GM23338 (cell line): ENCODE measurements at regions not wholly inside any gene's neighbourhood (a gene's known extent, or its start where the extent isn't known, plus 50 kb on each side); places are given as distances from the start of the nearest gene placed in this dataset.

Experiments
- ATAC-seq: fragments of 200-7000 bp; cut with Tn5 transposase; 3 replicates; pipeline ENCODE4 v1.9.1; 2020
- DNase-seq: peaks from one replicate; pipeline ENCODE4 v3.0.0-alpha.2; 2015; ENCODE audit warnings: low spot score
- H2AFZ ChIP-seq: fragments of 200-600 bp; sonication (generic); 2 replicates; pipeline ENCODE4 v1.8.0; 2016; ENCODE audit warnings: antibody characterized with exemption, mild to moderate bottlenecking, moderate library complexity
- H3F3A ChIP-seq: fragments of 200-600 bp; sonication (generic); replicated peaks from 2 replicates; pipeline ENCODE4 v1.8.0; 2017; ENCODE audit warnings: antibody characterized with exemption, mixed run types, low read depth
- H3K27ac ChIP-seq: fragments of 200-600 bp; sonication (generic); 2 replicates; pipeline ENCODE4 v1.6.1; 2016; ENCODE audit warnings: low read depth
- H3K27me3 ChIP-seq: fragments of 200-600 bp; sonication (generic); 2 replicates; pipeline ENCODE4 v1.8.0; 2016; ENCODE audit warnings: mild to moderate bottlenecking, mixed run types, moderate library complexity; ENCODE audit not compliant: insufficient read depth
- H3K36me3 ChIP-seq: fragments of 200-600 bp; sonication (generic); 2 replicates; pipeline ENCODE4 v1.8.0; 2016; ENCODE audit warnings: mild to moderate bottlenecking; ENCODE audit not compliant: insufficient read depth
- H3K4me1 ChIP-seq: fragments of 200-600 bp; sonication (generic); 2 replicates; pipeline ENCODE4 v1.8.0; 2016; ENCODE audit warnings: mild to moderate bottlenecking, moderate library complexity; ENCODE audit not compliant: insufficient read depth
- H3K4me2 ChIP-seq: fragments of 200-600 bp; sonication (generic); 2 replicates; pipeline ENCODE4 v1.7.1; 2017; ENCODE audit warnings: mixed run types
- H3K4me3 ChIP-seq: fragments of 200-600 bp; sonication (generic); 2 replicates; pipeline ENCODE4 v1.6.1; 2016; ENCODE audit warnings: mixed run types
- H3K79me2 ChIP-seq: fragments of 200-600 bp; sonication (generic); replicated peaks from 2 replicates; pipeline ENCODE4 v1.8.0; 2017; ENCODE audit warnings: mild to moderate bottlenecking; ENCODE audit not compliant: insufficient read depth
- H3K9me2 ChIP-seq: fragments of 200-600 bp; sonication (generic); 2 replicates; pipeline ENCODE4 v1.8.0; 2017; ENCODE audit not compliant: insufficient read depth
- H4K20me1 ChIP-seq: fragments of 200-600 bp; sonication (generic); replicated peaks from 2 replicates; pipeline ENCODE4 v1.8.0; 2017; ENCODE audit warnings: mild to moderate bottlenecking; ENCODE audit not compliant: insufficient read depth
- H3K27ac Mint-ChIP-seq: 2 replicates; pipeline ENCODE4 v1.8.0; 2020; ENCODE audit warnings: inconsistent platforms, mild to moderate bottlenecking, moderate library complexity, mixed read lengths
- H3K27me3 Mint-ChIP-seq: 3 replicates; pipeline ENCODE4 v1.8.0; 2022; ENCODE audit warnings: low read depth, mild to moderate bottlenecking, moderate library complexity, mixed read lengths, inconsistent platforms; ENCODE audit not compliant: insufficient read depth, poor library complexity
- H3K36me3 Mint-ChIP-seq: 3 replicates; pipeline ENCODE4 v1.8.0; 2021; ENCODE audit warnings: low read depth, mild to moderate bottlenecking, inconsistent platforms, moderate library complexity, mixed read lengths
- H3K4me1 Mint-ChIP-seq: 3 replicates; pipeline ENCODE4 v1.8.0; 2020; ENCODE audit warnings: mild to moderate bottlenecking, inconsistent platforms, mixed read lengths
- H3K4me3 Mint-ChIP-seq: 3 replicates; pipeline ENCODE4 v1.8.0; 2021; ENCODE audit warnings: moderate library complexity, mild to moderate bottlenecking, inconsistent platforms, mixed read lengths
- H3K9me3 Mint-ChIP-seq: 3 replicates; pipeline ENCODE4 v1.8.0; 2020; ENCODE audit warnings: moderate library complexity, mild to moderate bottlenecking, inconsistent platforms, mixed read lengths
- CREB1 ChIP-seq: fragments of 250-450 bp; sonication (Bioruptor Pico); IDR thresholded peaks from 2 replicates; pipeline ENCODE4 v1.5.0; 2020; ENCODE audit warnings: low read depth, mild to moderate bottlenecking, moderate library complexity
- JUNB ChIP-seq: IDR thresholded peaks from one replicate; pipeline ENCODE4 v1.6.1; 2016; ENCODE audit warnings: antibody characterized with exemption; ENCODE audit not compliant: unreplicated experiment
- POLR2AphosphoS5 ChIP-seq: IDR thresholded peaks from 2 replicates; pipeline ENCODE4 v1.6.1; 2016; ENCODE audit warnings: antibody characterized with exemption, low read depth
- STAT1 ChIP-seq: IDR thresholded peaks from one replicate; pipeline ENCODE4 v1.6.1; 2016; ENCODE audit warnings: antibody characterized with exemption; ENCODE audit not compliant: unreplicated experiment
- ZNF114 ChIP-seq: fragments of 250-450 bp; sonication (Bioruptor Pico); IDR thresholded peaks from 2 replicates; pipeline ENCODE4 v1.5.0; 2020; ENCODE audit warnings: mild to moderate bottlenecking, moderate library complexity
- ZNF331 ChIP-seq: fragments of 250-450 bp; sonication (Bioruptor Pico); IDR thresholded peaks from 2 replicates; pipeline ENCODE4 v1.5.0; 2020; ENCODE audit warnings: low read depth, mild to moderate bottlenecking, moderate library complexity
- ZNF462 ChIP-seq: fragments of 250-450 bp; sonication (Bioruptor Pico); IDR thresholded peaks from 2 replicates; pipeline ENCODE4 v1.5.0; 2020; ENCODE audit warnings: mild to moderate bottlenecking, moderate library complexity
- TF ChIP-seq, protein P1 (sequence below): IDR thresholded peaks from 2 replicates; pipeline ENCODE4 v1.6.1; 2016; ENCODE audit warnings: antibody characterized with exemption
- TF ChIP-seq, protein P2 (sequence below): IDR thresholded peaks from one replicate; pipeline ENCODE4 v1.6.1; 2018; ENCODE audit warnings: antibody characterized with exemption; ENCODE audit not compliant: unreplicated experiment

DNA sequence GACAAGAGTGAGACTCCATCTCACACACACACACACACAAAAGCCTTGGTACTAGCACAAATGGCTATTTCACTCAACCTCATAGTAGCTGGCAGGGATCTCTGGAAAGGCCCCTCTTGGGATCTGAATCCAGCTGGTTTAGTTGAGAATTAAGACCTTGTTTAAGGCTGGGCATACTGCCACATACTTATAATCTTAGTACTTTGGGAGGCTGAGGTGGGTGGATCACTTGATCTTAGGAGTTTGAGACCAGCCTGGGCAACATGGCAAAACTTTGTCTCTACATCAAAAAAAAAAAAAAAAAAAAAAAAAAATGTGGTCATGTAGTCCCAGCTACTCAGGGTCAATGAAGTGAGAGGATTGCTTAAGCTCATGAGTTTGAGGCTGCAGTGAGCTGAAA, 628.3 kb downstream of the MMUT start:
- H3K4me1 Mint-ChIP-seq: peaks cover 7% of the 10 kb centered on the region
- no peaks in the 10 kb centered on the region for H3K36me3 ChIP-seq
- no peaks in the 10 kb centered on the region for H4K20me1 ChIP-seq
- H3K4me1 ChIP-seq: peaks cover 10% of the 10 kb centered on the region; the same call in 1 of the 2 replicates
- H2AFZ ChIP-seq: no peak overlapping the region
- H3K4me3 ChIP-seq: no peak overlapping the region
- H3K4me2 ChIP-seq: no peak overlapping the region
- no peaks in the 10 kb centered on the region for H3F3A ChIP-seq
- DNase-seq: no peak
- no peak overlapping the region for H3K27ac ChIP-seq
- no peak overlapping the region for H3K4me3 Mint-ChIP-seq
- no peak overlapping the region for H3K27ac Mint-ChIP-seq
- peaks cover 3% of the 10 kb centered on the region for H3K27me3 Mint-ChIP-seq
- no peaks in the 10 kb centered on the region for H3K79me2 ChIP-seq
- peaks cover 6% of the 10 kb centered on the region; the same call in 1 of the 3 replicates for H3K36me3 Mint-ChIP-seq
- H3K27me3 ChIP-seq: no peaks in the 10 kb centered on the region
- H3K9me2 ChIP-seq: peaks cover 11% of the 10 kb centered on the region
- TF ChIP-seq ZNF462 (CRISPR knock-in tag): no peak
- TF ChIP-seq, protein P1, sequence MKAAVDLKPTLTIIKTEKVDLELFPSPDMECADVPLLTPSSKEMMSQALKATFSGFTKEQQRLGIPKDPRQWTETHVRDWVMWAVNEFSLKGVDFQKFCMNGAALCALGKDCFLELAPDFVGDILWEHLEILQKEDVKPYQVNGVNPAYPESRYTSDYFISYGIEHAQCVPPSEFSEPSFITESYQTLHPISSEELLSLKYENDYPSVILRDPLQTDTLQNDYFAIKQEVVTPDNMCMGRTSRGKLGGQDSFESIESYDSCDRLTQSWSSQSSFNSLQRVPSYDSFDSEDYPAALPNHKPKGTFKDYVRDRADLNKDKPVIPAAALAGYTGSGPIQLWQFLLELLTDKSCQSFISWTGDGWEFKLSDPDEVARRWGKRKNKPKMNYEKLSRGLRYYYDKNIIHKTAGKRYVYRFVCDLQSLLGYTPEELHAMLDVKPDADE: no peak
- TF ChIP-seq POLR2AphosphoS5: no peak
- no peak for TF ChIP-seq ZNF331 (CRISPR knock-in tag)
- TF ChIP-seq ZNF114 (CRISPR knock-in tag): no peak
- no peak for TF ChIP-seq JUNB
- TF ChIP-seq, protein P2, sequence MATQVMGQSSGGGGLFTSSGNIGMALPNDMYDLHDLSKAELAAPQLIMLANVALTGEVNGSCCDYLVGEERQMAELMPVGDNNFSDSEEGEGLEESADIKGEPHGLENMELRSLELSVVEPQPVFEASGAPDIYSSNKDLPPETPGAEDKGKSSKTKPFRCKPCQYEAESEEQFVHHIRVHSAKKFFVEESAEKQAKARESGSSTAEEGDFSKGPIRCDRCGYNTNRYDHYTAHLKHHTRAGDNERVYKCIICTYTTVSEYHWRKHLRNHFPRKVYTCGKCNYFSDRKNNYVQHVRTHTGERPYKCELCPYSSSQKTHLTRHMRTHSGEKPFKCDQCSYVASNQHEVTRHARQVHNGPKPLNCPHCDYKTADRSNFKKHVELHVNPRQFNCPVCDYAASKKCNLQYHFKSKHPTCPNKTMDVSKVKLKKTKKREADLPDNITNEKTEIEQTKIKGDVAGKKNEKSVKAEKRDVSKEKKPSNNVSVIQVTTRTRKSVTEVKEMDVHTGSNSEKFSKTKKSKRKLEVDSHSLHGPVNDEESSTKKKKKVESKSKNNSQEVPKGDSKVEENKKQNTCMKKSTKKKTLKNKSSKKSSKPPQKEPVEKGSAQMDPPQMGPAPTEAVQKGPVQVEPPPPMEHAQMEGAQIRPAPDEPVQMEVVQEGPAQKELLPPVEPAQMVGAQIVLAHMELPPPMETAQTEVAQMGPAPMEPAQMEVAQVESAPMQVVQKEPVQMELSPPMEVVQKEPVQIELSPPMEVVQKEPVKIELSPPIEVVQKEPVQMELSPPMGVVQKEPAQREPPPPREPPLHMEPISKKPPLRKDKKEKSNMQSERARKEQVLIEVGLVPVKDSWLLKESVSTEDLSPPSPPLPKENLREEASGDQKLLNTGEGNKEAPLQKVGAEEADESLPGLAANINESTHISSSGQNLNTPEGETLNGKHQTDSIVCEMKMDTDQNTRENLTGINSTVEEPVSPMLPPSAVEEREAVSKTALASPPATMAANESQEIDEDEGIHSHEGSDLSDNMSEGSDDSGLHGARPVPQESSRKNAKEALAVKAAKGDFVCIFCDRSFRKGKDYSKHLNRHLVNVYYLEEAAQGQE: no peak
- no peak for TF ChIP-seq STAT1
- no peak for TF ChIP-seq CREB1 (CRISPR knock-in tag)
- no peaks in the 10 kb centered on the region for H3K9me3 Mint-ChIP-seq
- ATAC-seq: no peak
